Glomerular endothelial cell (primary cell): ENCODE measurements at regions not wholly inside any gene's neighbourhood (a gene's known extent, or its start where the extent isn't known, plus 50 kb on each side); places are given as distances from the start of the nearest gene placed in this dataset.

Experiments
- DNase-seq: peaks from one replicate; pipeline ENCODE4 v3.0.0-alpha.2; 2011; ENCODE audit warnings: low read depth, low spot score; ENCODE audit errors: extremely low read depth

DNA sequence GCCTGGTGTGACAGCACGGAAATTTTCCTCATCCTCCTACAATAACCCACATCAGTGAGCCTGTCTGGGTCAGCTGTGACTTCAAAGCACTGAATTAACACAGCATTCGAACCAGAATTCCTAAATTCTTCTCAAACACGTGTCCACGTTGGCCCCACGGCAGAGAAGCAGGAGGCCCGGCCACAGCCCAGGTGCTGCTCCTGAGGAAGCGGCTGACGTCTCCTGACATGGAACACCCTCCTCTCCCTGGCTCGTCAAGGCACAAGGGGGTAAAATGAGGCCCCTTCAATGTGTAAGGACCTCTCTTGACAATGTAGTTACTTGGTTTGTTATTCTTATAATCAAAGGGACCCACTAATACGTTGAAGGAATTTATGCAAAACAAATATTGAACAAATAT is 156.3 kb upstream of the GSC start:
- DNase-seq = no peak

DNA sequence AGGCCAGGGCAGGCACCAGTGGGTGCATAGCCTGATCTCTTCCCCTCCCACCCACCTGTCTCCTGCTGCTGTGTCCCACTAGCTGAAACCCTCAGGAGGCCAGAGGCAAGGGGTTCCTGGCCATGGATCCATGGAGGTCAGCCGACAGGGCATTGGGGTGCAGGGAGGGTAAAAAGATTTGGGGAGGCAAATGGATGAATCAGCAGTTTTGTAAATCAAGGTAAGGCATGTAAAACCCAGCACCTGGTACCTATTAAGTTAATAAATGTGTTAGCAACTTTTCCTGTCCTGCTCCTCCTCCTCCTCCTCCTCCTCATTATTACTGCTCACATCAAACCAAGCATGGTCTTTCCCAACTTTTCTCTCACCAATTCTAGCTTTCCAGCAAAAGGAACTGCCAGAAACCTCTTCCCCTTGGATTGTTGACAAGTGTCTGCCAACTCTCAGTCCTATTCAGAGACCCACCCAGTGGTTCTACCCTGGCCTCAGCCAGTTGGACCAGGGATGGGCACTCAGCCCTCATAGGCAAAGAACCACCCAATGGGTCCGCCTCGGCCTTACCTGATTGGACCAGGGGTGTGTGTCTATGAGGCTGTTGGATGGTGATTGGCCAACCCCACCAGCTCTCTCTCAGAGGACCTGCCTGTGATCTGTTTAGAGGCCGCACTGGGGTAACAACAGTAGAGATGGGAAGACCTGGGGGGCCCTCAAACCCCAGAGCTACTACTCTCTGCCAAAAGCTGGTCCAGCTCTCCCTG is 155.7 kb upstream of the GSC start:
- DNase-seq = no peak

DNA sequence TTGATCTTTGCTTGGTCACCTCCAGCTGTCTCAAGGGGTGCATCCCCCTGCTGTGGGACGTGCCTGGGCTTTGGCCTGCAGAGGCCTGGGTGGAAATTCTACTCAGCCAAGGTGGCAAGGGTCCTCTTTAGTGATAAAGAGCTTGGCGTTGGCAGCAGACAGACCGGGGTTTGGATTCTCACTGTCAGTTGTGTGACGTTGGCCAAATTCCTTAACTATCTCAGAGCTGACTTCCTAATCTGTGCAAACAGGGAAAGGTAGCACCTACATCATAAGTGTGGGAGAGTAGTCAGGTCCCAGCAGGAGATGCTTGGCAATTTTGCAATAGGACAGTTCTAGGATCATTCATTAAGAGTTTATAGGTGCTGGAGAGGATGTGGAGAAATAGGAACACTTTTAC is 154.3 kb upstream of the GSC start:
- DNase-seq = no peak

DNA sequence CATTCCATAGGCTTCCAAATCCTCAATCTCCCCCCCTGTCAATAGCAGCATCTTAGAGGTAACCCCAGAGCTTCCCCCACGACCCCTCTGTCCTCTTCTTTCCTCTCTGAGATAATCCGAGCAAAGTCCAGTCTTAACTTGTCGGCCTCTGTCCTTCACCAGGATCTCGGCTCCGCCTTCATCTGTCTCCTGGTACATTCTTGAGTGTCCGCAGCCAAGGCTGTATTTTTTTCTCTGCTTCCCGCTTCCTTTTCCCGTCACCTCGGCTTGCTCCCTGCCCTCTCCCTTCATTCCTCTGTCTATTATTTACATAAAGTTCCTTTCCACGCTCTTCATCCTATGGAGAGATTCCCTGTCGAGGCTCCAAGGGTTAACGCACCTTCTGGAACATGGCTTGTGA is 153.9 kb upstream of the GSC start:
- no peak for DNase-seq

DNA sequence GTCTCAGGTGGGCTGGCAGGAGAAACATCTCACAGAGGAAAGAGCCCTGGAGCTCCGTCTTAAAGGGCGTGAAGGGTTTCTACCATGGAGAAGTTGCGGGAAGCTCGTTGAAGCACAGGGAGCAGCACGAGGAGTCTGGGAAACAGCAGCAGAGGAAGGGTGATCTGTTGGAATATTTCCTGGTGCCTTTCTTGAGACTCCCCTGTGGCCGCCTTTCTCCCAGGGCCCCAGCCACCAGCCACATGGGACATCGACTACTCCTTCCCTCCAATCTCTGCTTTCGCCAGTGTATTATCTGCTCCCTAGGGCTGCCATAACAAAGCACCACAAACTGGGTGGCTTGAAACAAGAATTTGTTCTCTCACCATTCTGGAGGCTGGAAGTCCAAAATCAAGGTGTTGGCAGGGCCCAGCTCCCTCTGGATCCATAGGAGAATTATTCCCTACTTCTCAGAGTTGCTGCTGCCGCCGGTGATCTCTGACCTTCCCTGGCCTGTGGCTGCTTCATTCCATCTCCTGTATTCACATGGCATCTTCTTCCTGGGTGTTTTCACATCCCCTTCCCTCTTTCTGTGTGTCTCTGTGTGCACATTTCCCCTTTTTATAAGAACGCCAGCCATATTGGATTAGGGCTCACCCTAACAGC is 152.8 kb upstream of the GSC start:
- DNase-seq = no peak

DNA sequence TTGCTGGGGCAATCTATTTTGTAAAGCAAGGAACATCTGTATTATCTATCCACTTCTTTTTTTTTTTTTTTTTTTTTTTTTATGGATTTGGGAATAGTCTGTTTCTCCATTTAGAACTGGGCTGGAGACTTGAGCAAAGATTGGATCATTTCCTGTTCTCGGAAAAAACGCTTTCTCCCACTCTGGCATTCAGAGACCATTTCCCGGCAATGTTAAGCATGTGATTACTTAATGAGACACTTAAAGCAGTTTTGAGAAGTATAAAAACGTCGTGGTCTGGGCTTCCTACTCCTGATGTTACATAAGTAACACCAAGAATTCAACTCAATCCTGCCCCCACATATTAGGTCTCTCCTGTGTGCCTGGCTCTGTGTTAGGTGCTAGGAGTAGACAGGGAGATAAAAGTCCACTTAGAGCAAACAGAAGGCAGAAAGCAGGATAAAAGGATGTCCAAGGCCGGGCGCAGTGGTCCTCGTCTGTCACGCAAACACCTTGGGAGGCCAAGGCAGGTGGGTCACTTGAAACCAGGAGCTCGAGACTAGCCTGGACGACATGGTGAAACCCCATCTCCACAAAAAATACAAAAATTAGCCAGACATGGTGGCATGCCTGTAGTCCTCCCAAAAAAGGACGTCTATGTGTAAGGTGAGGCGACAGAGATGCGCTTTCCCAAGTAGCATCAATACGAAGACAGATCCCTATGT is 152.1 kb upstream of the GSC start:
- DNase-seq = peak; percentile 2

DNA sequence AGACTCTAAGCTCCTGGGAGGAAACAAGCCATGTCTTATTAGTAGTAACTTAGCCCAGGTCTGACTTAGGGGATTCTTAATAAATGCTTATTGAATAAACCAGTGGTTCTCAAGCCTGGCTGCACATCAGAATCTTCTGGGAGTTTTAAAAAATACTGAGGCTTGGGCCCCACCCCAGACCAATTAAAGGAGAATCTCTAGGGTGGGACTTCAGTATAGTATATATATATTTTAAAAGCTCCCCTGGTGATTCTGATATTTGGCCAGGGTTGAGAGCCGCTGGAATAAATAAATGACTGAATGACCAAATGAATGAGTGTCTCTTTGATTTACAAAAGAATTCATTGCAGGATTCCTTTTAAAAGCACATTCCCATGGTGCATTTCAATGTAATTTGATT is 151.5 kb upstream of the GSC start:
- DNase-seq = no peak

DNA sequence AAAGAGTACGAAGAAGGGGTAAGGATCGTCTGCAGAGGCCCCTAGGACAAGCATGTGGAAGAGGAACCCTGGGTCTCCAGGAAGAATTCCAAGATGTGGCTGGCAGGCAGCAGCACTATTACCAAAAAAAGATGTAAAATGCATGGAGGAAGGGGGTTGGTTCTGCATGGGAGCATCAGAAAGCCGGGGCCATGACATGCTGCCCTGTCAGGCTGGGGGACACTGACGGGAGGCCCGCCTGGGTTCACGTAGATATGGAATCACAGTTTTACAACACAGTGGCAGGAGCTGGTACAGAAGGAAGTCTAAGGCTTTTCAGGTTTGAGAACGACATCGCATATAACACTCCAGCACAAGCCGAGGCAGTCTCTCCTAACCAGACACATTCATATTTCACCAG is 150.0 kb upstream of the GSC start:
- no peak for DNase-seq

DNA sequence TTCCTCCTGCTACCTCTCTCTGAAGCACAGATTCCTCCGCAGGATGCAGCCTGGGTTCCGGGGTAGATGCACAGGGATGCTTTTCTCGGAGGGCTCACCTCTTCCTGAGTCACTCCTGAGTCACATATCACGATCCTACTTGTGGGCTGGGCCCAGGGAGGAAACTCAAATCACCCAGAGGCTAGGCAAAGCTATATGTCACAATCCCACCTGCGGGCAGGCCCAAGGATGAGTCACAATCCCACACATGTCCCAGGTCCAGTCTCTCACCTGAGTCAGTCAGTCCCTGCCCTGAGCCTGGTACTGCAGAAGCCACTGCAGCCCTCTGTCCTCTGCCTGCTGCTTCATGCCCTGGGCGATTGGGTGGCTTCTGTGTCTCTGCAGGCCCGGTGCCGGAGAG is 149.0 kb upstream of the GSC start:
- no peak for DNase-seq

DNA sequence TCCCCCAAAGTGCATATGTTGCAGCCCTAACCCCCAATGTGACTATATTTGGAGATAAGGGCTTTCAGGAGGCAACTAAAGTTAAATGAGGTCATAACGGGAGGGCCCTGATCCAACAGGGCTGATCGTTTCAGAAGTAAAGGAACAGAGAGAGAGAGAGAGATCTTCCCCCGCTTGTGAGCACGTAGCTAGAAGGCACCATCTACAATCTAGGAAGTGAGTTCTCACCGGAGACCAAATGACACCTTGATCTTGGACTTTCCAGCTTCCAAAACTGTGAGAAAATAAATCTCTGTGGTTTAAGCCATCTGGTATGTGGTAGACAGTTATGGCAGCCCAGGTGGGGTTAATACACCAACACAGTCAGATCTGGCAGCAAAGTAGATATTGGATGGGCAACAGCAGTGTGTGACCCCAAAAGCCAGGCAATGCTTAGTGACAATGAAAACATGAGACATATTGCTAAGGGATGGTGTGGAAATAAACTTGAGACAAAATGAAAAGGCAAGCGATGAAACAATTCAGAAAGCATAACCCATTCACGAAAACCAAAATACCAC is 147.2 kb upstream of the GSC start:
- DNase-seq = no peak

DNA sequence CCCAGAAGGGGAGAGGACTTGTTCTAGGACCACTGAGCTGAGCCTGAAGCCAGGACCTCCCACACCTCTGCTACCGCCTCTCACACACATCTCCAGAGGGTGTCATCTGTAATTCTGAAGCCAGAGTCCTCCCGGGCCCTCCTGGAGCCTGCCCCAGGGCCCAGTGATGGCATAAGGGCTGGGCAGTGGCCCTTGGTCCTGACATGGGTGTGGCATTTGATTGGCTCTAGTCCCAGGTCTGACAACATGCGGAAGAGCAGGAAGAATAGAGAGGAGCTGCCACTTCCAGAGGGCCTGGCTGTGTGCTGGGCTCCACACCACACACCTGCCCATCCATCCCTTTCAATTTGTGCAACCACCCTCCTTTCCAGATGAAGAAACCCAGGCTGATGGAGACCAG is 144.3 kb upstream of the GSC start:
- DNase-seq = no peak

DNA sequence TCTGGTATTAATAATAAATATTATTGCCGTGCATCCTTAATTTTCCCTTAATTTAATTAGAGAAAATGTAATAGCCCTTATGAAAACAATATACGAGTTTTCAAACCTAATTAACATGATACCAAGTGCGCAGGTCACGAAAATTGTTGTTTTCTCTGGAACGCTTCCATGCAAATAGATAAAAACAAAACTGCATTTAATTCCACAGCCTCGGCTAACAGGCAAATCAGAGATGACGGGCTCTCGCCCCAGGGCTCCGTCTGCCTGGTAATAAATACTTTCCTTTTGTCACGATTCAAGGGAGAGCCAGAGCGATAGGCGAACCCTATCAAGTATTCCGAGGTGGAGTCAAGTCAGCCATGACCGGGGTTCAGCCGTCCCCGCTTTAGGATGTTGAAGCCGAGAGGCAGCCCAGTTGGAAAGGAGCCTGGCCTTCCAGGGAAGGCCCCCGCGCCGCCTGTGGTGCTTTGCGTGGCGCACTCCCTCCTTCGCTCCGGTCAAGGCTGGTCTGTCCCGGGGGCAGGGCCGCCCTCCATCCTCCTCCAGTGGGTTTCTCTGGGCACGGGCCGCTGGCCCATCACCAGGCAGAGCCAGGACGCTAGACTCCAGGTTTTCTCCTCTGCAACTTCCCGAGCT is 137.8 kb upstream of the GSC start:
- DNase-seq = no peak

DNA sequence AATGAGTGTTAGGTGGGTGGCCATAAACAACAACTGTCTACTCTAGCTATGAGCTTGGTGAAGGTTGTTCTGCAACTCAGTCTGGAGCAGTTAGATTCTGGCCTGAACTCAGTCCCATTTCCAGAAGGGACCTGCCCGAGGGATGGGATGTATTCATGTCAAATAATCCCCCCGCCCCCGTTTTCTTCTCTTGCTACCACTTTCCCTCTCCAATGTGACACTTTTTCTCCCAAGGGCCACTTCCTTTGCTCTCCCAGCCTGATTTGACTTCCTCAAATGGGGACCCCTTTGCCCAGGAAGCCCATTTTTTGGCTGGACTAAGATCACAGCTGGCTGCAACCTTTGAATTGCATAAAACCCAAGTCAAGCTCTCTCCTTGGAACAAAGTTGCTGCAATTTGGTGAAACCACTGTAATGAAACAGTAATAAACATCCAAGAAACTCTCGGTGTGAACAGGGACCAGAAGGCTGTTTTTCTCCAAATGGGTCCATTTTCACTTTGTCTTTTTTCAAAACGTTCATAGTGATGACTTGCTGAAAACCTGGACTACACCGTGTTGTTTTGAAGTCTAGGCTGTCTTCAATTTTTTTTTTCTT is 137.2 kb upstream of the GSC start:
- DNase-seq = no peak

DNA sequence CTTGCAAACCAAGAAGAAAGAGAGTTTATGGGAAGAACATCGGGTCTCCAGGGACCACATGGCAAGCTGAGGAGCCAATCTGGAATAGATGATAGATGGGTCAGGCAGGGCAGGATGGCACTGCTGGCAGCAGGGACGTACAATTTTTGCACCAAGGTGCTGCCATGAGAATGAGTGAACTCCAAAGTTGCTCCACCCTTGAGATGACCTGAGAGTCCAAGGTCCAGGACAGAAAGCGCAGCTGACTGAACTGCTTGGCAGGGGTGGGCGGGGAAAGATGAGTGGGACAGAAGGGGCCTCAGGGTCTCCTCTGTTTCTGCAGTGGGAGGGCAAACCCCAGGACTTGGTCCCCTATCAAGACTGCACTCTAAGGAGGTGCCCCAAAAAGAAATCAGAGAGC is 136.7 kb upstream of the GSC start:
- no peak for DNase-seq

DNA sequence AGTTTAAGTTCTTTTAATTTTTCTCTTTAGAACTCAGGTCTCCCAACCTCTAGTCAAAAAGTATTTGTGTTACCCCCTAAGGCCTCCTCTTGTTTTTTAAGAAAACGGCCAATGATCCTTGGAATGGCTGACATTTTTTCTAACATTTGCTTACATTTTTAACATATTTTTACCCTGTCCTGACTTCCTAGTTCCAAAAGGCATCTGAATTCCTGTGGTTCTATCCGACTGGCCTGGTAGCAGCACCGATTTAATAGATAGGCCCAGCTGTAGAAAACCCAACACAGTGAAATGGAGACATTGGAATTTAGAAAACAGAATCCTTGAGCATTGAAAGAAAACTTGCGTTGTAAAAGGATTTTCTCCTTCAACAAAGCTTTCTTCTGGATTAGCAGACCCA is 134.7 kb upstream of the GSC start:
- no peak for DNase-seq

DNA sequence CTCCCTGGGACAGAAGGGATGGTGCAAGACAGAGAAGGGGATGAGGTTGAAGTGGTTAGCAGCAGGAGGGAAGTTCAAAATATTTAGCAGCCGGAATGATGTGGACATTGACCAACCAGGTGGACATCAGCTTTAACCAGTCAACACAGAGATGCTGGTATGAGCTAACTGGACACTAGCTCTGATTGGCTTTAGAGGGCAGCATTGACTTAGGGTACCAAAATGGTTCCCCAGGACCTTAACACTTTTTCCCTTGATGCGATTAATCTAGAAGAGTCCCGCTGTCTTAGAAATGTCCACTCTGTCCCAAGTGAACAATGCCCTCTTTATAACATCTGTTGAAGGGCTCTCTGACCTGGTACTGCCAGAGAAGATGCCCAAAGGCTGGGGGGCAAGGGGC is 134.0 kb upstream of the GSC start:
- no peak for DNase-seq

DNA sequence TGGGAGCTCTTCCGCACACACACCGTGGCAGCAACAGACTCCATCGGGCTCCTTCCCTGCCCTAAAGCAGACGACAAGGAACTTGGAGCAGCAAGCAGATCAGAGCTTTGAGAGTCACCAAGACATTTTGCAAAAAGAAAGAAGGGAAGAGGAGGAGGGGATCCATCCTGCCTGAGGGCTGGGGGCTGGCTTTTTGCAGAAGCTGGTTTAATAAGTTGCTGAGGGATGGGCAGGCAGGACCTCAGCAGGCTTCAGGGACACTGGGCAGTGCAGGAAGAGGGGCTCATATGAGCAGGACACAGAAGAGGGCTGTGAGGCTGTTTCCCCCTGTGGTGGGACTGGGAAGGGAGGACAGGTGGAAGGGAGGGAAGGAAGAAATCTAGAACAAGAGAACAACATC is 133.4 kb upstream of the GSC start:
- DNase-seq = no peak

DNA sequence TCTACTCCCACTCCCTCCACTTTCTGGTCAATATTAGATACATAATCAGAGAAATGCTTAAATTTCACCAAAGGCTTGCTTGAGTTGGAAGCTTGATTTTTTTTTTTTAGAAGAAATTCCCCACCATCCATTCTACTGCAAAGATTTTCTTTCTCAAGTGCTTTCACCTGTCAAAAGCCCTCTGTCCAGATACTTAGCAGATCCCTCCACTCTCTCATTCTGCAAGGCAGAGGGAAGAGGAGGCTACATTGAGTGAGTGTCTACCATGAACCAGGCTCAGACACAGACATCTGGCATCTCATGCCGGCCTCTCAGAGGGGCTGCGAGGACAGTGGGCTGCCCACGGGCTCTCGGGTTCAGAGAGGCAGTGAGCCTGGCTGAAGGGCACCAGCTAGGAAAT is 127.6 kb upstream of the GSC start:
- no peak for DNase-seq

DNA sequence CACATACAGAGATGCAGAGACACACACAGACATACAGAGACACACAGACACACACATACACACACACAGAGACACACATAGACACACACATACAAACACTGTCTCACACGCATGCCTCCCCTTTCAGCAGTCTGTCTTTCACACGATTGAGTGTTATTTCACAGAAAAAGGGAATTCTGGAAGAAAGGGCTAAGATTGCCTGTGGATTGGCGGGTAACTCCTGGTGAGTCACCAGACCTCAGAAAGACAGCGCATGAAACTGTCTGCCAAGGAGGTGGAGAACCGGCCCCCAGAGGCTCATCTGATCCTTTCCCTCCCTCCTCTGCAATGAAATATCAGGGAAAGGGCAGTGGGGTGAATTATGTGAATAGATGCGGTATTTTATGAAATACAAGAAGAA is 127.2 kb upstream of the GSC start:
- DNase-seq = no peak

DNA sequence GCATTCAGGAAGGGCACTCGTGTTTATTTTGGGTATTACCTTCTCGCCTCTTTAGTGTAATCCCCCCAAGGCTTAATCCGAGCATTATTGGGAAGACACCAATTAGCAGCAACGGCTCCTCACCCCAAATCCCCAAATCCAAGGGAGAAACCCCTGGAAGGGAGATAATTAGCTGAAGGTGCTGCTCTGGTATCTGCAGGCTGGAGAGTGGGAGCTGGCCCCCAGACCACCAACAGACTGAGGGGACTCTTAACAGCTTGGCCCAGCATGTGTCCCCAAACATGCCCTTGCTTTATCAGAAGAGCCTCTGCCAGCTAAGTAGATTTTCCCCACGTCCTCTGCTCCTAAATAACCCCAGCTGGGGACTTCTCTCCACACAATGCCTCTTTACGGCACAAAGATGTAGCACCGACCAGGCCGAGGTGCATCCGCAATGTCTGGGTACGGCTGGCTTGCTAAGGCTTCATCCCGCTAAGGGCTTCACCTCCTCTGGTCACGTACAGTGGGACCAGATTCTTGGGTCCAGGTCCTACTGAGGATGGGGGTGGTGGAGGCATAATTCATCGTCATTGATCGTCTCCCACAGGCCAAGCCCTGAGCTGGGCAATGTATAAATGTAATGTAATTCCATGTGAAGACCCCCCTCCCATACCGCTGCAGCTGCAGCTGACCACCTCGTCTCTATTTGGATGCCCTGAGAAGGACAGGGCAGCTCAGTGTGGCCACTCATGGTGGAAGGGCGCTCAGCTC is 123.7 kb upstream of the GSC start:
- no peak for DNase-seq
